HG02798 (cell line): ENCODE measurements at regions not wholly inside any gene's neighbourhood (a gene's known extent, or its start where the extent isn't known, plus 50 kb on each side); places are given as distances from the start of the nearest gene placed in this dataset.

Experiments
- ATAC-seq: cut with Tn5 transposase; IDR thresholded peaks from one replicate; pipeline ENCODE4 v1.9.1; 2021; ENCODE audit warnings: mild to moderate bottlenecking; ENCODE audit not compliant: unreplicated experiment, poor library complexity

- ATAC-seq: no peak
Measured at GRCh38 chr2:8310557-8311455, 371.1 kb upstream of the ID2 start.

- ATAC-seq: no peak
Measured at GRCh38 chr2:8312221-8312620, 369.6 kb upstream of the ID2 start.

- ATAC-seq: peak; percentile 83
Measured at GRCh38 chr2:8312861-8313830, 368.7 kb upstream of the ID2 start.

GRCh38 chr2:8314063-8314462 is 367.8 kb upstream of the ID2 start:
- no peak for ATAC-seq

GRCh38 chr2:8315531-8316165 is 366.2 kb upstream of the ID2 start:
- ATAC-seq: no peak

- no peak for ATAC-seq
Measured at GRCh38 chr2:8316356-8316755, 365.5 kb upstream of the ID2 start.

GRCh38 chr2:8317418-8317817 is 364.4 kb upstream of the ID2 start:
- no peak for ATAC-seq

- ATAC-seq: no peak
Measured at GRCh38 chr2:8319219-8319618, 362.6 kb upstream of the ID2 start.

- ATAC-seq: no peak
Measured at GRCh38 chr2:8320311-8321066, 361.4 kb upstream of the ID2 start.

GRCh38 chr2:8322634-8323033 is 359.2 kb upstream of the ID2 start:
- no peak for ATAC-seq

- ATAC-seq: no peak
Measured at GRCh38 chr2:8324164-8324856, 357.5 kb upstream of the ID2 start.

GRCh38 chr2:8324901-8325300 is 357.0 kb upstream of the ID2 start:
- no peak for ATAC-seq

GRCh38 chr2:8327371-8328100 is 354.3 kb upstream of the ID2 start:
- no peak for ATAC-seq

- ATAC-seq: no peak
Measured at GRCh38 chr2:8328217-8328616, 353.6 kb upstream of the ID2 start.

GRCh38 chr2:8329660-8330622 is 351.9 kb upstream of the ID2 start:
- ATAC-seq: no peak

- no peak for ATAC-seq
Measured at GRCh38 chr2:8331068-8331467, 350.8 kb upstream of the ID2 start.

GRCh38 chr2:8332646-8333045 is 349.2 kb upstream of the ID2 start:
- no peak for ATAC-seq
